IPS-18c (cell line): ENCODE measurements at regions not wholly inside any gene's neighbourhood (a gene's known extent, or its start where the extent isn't known, plus 50 kb on each side); places are given as distances from the start of the nearest gene placed in this dataset.

Experiments used
- H3K4me3 ChIP-seq: 2 replicates; pipeline ENCODE4 v1.7.0; 2013; ENCODE audit warnings: low read depth, mild to moderate bottlenecking, low read length, moderate library complexity; ENCODE audit not compliant: insufficient read depth
- H3K9me3 ChIP-seq: one replicate; pipeline ENCODE4 v1.6.1; 2013; ENCODE audit warnings: mild to moderate bottlenecking, low read length, moderate library complexity; ENCODE audit not compliant: control insufficient read depth, insufficient read depth

GRCh38 chr1:22255341-22256212 is 112.7 kb upstream of the WNT4 start:
- no peaks in the 10 kb centered on the region for H3K9me3 ChIP-seq
- H3K4me3 ChIP-seq: no peak overlapping the region

DNA sequence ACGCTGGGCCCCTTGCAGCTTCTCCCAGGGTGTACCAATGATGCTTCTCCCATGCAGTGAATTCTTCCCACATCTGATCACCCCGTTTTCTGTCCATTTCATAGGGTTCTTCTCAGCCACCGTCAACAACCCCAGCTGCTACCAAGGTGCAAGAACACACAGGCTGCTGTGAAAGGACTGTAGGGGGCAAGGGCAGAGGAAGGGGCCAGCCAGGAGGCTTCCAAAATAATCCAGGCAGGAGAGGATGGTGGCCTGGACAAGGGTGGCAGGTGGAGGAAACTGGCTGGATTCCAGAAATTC is 113.3 kb upstream of the WNT4 start:
- Histone ChIP-seq H3K9me3 (no peaks in the 10 kb centered on the region), H3K4me3 (no peak overlapping the region)

DNA sequence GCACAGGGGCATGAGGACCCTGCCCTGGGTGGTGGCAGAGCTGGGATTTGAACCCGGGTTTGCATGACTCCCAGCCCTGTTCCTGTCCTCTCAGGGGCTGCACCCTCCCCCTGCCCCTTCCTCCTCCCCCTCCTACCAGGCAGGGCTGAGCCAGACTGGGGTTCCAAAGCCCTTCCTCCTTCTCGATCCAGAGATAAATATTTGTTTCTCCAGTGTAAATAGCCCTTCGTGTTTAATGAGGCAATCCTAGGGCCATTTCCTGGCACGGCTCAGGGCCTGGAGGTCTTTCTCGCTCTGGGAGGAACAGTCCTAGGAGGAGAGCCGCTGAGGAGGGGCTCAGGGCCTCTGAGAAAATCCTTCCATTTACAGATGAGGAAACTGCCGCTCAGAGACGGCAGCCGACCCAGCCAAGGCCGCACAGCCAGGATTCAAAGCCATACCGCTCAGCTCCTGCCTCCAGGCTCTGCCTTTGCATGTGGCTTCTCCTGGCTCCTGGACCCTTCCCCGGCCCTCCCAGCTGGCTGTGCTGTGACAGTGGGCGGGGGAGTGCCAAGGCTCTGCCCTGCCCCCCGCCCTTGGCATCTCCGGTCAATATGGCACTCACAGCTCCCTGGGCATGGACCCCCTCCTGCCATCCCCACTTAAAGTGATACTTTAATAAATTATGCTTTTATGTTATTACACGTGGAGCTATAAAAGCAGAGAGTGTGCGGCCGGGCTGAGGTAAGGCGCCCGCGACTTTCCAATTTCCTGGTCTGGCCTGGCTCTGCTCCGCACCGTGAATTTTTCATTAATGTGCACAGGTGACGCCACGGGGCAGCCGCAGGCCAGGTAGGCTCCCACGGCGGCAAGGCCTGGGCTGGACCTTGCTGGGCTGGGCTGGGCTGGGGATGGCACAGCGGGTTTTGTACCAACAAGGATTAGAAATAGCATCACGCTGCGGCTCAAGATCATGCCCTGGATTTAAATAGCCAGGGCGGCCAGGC is 114.7 kb upstream of the WNT4 start:
- Histone ChIP-seq H3K4me3 (no peak overlapping the region), H3K9me3 (no peaks in the 10 kb centered on the region)

- Histone ChIP-seq H3K9me3 (no peaks in the 10 kb centered on the region), H3K4me3 (no peak overlapping the region)
Observed at GRCh38 chr1:22258698-22259097, 115.8 kb upstream of the WNT4 start.

DNA sequence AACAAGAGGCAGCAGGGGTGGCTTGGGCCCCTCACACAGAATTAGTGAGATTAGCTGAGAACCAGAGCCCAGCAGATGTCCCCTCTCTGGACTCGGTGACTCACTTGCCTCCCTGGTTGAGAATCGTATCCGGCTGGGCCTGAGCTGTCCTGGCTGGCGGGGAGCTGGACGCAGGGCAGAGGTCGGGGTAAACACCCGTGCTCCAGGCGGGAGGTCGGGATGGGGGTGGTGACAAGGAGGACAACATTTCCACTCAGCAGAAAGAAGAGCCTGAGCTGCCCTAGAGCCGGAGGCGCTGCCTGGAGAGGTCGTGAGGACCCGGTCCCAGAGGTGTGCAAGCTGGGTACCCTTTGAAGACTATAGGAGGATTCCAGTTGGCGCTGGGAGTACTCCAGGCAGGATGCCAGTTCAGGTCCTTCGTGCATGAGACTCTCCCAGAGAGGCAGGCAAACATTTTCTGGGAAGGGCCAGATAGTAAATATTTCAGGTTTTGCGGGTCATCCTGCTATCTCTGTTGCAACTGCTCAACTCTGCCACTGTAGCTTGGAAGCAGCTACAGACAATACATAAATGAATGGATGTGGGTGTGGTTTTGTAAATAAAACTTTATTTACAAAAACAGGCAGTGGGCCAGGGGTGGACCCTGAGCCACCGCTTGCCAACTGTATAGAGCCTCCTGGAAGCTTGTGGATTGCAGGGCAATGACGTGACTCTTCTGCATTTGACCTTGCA is 116.8 kb upstream of the WNT4 start:
- H3K4me3 ChIP-seq: no peak overlapping the region
- H3K9me3 ChIP-seq: no peaks in the 10 kb centered on the region

- no peak overlapping the region for H3K4me3 ChIP-seq
Observed at GRCh38 chr1:22260860-22261432, 118.0 kb upstream of the WNT4 start.

DNA sequence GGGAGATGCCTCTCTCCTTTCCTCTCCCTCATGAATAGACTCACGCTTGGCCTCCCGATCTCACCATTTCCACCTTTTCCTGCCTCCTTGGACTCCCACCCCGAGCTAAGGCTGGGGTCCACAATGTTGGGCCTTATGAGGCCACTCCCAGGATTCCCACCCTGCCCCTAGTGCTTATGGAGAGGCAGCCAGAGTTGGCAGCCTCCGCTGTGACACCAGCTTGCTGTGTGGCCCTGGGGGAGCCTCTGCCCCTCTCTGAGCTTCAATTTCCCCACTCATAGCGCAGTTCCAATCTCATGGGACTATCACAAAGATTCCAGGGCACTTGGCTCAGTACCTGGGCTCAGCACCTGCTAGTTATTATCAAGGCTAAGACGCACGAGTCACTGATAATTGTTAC is 118.7 kb upstream of the WNT4 start:
- H3K9me3 ChIP-seq: peaks cover 2% of the 10 kb centered on the region
- H3K4me3 ChIP-seq: no peak overlapping the region

More at GRCh38 chr1:22260860-22261432, 118.0 kb upstream of the WNT4 start:
- peaks cover 2% of the 10 kb centered on the region for H3K9me3 ChIP-seq

DNA sequence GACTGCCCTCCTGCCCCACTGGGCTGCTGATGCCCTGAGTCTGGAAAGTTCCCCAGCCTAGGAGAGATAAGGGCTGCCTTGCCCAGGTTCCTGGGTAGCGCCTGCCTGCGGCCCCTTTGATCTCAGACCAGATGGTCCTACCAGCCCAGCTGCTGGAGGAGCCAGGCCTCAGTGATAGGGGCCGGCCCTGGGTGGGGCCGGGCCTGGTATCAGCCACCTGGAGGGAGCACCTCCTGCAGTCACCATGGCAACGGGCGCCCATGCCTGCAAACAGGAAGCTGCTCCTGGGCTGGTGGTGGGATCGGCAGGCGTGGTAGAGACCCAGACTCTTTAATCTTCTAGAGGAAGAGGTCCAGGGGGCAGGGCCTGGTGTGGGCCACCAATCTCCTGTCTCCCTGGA is 119.7 kb upstream of the WNT4 start:
- Histone ChIP-seq H3K4me3 (no peak overlapping the region), H3K9me3 (peaks cover 2% of the 10 kb centered on the region)

GRCh38 chr1:22263359-22263758 is 120.5 kb upstream of the WNT4 start:
- Histone ChIP-seq H3K9me3 (peaks cover 2% of the 10 kb centered on the region), H3K4me3 (no peak overlapping the region)

DNA sequence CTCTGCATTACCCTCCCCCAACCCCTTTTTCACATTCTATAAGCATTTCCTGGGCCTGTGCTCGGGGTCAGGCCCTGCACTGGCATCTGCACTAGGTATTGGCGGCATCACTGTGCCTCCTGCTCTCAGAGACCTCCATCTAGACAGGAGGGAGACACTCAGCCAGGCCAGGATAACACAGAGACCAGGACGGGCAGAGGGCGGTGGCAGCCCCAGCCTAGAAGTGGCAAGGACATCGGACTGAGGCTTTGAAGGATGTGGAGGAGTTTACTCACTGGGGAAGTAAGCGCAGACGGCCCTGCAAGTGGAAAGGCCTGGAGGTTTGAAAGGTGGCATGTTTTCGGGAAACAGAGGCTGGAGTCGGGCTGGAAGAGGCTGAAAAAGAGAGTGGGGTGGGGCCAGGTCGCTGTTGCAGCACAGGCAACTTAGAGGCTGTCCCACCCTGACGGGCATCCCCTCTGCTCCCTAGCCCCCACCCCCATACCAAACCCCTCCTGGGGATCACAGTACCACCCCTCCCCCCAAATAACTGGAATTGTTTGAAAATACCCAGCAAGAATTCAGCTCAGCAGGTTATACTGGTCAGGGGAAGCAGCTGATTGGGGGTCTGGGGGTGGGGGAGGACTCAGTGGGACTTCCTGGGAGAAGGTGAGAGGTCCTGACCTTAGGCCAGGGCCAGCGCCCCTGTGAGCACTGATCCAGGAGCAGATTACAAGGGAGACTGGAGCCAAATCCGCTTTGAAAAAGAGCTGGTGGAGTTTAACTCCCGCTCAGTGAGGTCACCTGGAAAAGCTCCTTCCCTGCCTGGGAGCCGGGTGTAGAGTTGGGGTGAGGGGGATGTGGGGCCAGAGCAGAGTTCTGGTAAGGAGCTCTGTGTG is 121.8 kb upstream of the WNT4 start:
- Histone ChIP-seq H3K9me3 (peaks cover 2% of the 10 kb centered on the region), H3K4me3 (no peak overlapping the region)

GRCh38 chr1:22266141-22266540 is 123.2 kb upstream of the WNT4 start:
- Histone ChIP-seq H3K4me3 (no peak overlapping the region), H3K9me3 (peaks cover 4% of the 10 kb centered on the region)

- Histone ChIP-seq H3K9me3 (peaks cover 4% of the 10 kb centered on the region), H3K4me3 (no peak overlapping the region)
Observed at GRCh38 chr1:22267413-22268175, 124.7 kb upstream of the WNT4 start.

DNA sequence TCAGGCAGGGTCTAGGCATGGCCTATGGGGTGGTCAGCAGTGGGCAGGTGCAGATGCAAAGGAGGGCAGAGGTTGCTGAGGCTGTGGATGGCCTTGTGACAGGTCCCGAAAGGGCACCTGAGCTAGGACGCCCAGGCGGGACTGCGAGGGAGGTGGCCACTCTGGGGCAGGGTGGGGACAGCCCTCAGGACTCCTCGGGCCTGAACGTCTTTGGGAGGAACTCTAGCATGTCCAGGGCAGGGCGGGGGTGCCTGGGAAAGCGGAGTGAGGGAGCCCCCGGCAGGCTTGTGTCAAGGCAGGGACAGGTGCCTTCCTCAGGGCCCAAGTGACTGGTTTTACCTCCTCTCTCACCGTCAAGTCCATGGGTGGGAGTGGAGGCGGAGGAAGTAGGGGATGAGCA is 125.4 kb upstream of the WNT4 start:
- Histone ChIP-seq H3K9me3 (peaks cover 4% of the 10 kb centered on the region), H3K4me3 (no peak overlapping the region)

DNA sequence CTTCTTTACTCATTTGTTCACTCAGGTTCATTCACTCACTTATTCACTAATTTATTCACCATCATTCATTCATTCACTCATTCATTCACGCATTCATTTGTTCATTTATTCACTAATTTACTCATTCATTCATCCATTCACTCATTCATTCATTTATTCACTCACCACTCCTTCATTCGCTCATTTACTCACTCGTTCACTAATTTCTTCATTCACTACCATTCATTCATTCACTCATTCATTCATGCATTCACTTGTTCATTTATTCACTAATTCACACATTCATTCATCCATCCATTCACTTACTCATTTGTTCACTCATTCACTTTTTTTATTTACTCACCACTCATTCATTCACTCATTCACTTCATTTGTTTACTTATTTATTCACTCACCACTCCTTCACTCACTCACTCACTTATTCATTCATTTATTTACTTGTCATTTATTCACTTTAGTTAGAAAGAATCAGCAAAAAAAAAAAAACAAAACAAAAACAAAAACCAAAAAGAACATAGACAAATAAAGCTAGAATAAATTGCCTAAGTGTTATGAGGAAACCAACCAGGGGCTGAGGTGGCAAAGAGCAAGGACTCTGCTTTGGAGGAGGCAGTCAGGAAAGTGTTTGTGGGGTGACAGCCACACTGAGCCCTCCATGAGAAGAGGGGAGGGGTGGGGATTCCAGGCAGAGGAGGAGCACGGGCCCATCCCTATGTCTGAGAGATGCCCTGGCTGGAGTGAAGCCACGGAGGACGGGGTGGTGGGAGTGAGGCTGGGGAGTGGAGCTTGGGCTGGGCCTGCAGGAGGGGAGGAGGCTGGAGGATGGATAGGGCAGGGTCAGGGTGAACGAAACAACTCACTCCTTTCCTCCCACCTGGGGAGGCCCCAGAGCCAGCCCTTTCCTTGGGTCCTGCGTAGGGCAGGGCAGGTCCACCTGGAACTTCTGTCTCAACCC is 129.2 kb upstream of the WNT4 start:
- peaks cover 2% of the 10 kb centered on the region for H3K9me3 ChIP-seq
- no peak overlapping the region; the same call in 1 of the 2 replicates for H3K4me3 ChIP-seq
